Islet of Langerhans (tissue), 1 donor: ENCODE measurements at regions not wholly inside any gene's neighbourhood (a gene's known extent, or its start where the extent isn't known, plus 50 kb on each side); places are given as distances from the start of the nearest gene placed in this dataset.
"Not testable (repeated sequence)": the region's sequence is repeated elsewhere in the genome, so short reads cannot be mapped to it uniquely, and the experiment has no call there.

ENCODE experiments used
- FAIRE-seq: peaks from one replicate; lab custom pipeline; 2011; peaks lifted over from hg19 to GRCh38; lab: Jason Lieb, UNC

DNA sequence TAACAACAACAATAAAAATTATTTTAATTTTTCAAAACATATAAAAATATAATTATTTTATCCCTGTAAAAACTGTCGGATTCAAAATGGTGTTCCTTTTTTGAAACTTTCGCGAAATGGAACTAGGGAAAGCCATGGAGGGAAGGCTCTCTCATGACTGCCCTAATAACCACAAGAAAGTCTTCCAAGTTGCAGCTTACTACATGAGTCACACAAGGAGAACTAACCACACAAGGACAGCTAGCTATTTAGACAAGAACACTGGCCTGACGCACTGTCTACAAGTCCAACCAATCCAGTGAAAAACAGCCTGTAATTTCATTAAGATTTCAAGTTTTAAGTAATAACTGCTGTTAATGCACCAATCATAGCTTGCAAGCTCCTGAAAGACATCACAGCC lies 319.2 kb upstream of the PCDH9 start:
- no peak for FAIRE-seq

DNA sequence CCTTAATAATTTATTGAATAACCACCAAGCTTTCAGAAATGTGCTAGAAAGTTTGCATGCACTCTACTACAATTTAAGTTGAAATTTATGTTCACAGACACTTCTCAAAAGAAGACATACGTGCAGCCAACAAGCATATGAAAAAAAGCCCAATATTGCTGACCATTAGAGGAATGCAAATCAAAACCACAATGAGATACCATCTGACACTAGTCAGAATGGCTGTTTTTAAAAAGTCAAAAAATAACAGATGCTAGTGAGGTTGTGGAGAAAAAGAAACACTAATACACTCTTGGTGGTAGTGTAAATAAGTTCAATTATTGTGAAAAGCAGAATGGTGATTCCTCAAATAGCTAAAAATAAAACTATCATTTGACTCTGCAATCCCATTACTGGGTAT lies 308.8 kb upstream of the PCDH9 start:
- FAIRE-seq = no peak

DNA sequence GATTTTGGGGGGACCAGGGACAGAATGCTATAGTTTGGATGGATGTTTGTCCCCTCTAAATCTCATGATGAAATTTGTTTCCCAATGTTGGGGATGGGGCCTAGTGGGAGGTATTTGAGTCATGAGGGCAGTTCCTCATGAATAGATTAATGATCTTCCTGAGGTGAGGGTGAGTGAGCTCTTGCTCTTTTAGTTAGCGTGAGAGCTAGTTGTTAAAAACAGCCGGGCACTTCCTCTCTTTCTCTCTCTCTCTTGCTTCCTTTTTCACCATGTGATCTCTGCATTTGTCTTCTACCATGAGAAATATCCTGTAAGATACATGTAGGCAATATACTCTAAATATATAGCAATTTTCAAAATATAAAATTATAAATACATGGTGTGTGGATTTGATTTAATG lies 290.8 kb upstream of the PCDH9 start:
- FAIRE-seq = no peak

DNA sequence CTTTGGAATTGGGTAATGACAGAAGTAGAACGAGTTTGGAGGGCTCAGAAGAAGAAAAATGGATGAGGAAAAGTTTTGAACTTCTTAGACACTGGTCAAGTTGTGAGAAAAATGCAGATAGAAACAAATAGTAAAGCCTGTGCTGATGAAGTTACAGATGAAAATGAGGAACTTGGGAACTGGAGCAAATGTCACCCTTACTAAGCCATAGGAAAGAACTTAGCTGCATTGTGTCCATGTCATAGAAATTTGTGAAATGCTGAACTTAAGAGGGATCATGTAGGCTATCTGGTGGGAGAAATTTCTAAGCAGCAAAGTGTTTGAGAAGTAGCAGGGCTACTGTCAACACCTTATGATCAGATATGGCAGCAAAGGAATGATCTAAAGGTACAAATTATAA lies 289.2 kb upstream of the PCDH9 start:
- FAIRE-seq = no peak

DNA sequence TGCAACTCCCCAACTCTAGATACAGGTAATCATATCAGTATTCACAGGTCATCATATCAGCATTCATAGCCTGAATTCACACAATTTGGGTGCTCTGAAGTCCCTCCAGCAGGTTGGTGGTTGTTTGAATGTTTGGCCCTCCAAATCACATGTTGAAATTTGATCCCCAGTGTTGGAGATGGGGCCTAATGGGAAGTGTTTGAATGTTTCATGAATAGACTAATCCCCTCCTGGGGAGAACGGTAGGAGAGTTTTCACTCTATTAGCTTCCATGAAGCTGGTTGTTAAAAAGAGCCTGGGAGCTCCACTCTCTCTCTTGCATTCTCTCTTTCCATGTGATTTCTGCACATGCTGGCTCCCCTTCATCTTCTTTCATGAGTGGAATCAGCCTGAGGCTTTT lies 288.6 kb upstream of the PCDH9 start:
- no peak for FAIRE-seq

DNA sequence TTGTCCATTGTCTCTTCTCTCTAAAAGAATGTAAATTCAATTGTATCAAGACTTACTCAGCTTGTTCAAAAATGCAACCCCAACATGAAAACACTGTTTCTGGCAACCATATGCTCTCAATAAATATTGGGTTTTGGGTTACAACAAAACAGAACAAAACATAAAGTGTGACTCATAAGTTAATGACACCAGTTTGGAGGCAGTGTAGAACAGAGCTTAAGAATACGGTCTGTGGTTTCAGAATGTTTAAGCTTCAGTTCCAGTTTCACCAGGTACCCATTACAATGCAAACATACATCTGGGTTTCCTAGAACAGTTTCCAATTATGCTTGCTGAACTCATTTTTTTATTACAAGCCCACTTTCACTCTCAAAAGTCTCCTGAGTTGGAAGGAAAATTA lies 285.8 kb upstream of the PCDH9 start:
- no peak for FAIRE-seq

DNA sequence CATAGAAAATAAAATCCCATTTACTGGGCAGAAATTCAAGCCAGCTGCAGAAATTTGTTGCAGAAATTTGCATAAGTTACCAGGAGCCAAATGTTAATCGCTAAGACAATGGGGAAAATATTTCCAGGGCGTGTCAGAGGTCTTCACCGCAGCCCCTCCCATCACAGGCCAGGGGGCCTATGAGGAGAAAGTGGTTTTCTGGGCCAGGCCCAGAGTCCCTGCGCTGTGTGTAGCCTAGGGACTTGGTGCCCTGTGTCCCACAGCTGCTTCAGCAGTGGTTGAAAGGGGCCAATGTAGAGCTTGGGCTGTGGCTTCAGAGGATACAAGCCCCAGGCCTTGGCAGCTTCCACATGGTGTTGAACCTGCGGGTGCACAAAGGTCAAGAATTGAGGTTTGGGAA lies 278.9 kb upstream of the PCDH9 start:
- no peak for FAIRE-seq

DNA sequence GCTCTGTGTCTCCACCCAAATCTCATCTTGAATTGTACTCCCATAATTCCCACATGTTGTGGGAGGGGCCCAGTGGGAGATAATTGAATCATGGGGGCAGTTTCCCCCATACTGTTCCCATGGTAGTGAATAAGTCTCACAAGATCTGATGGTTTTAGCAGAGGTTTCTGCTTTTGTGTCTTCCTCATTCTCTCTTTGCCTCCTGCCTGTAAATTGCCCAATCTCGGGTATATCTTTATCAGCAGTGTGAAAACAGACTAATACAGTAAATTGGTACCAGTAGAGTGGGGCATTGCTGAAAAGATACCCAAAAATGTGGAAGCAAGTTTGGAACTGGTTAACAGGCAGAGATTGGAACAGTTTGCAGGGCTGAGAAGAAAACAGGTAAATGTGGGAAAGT lies 278.1 kb upstream of the PCDH9 start:
- FAIRE-seq = not testable (repeated sequence)

DNA sequence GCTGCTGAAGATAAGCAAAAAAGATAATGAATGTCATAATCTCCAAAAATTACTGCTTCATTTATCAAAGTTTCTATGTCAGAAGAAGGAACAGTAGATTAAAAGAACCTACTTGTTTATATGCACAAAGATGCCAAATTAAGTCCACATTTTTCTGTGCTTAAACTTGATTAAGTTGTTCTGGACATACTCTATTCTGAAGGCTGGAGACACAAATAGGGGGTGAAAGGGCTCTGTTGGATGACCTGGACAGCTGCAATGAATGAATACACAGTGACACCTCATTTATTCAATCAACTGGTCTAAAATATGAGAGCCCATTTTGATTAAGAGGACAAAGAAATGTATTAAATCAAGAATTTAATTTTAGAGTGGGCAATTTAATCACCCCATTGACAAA lies 276.3 kb upstream of the PCDH9 start:
- FAIRE-seq = no peak

DNA sequence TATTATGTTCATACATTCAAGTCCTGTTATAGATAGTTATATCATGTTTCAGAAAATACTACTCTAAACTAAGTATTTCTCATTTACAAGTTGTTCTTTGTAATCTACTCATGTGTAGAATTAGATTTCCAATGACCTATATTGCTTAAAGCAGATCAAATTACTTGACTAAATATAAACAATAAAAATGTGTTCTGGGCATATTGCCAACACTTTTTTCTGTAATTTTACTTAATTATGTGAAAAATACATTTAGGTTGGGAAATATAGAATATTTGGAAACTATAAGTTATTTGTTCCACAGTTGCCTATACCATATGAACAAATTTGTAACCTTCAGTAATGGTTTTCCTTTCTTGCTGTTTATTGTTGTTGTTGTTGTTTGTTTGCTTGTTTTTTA lies 275.2 kb upstream of the PCDH9 start:
- no peak for FAIRE-seq

DNA sequence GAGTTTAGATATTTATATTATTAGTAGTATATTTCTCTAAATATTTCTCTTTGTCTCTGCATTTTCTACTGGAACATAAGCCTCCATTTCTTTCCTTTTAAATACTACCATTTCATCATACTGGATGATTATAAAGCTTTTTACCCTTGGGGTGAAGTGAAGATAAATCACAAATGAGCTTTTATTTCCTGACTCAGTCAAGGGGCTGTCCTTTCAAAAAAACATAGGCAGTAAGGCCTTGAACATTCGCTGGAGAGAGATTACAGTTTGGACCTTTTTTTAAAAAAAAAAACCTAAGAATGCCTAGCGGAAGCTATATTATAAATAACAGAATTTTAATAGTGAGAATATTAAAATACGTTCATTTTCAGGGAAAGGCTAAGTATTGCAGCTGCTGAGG lies 268.8 kb upstream of the PCDH9 start:
- FAIRE-seq = no peak

DNA sequence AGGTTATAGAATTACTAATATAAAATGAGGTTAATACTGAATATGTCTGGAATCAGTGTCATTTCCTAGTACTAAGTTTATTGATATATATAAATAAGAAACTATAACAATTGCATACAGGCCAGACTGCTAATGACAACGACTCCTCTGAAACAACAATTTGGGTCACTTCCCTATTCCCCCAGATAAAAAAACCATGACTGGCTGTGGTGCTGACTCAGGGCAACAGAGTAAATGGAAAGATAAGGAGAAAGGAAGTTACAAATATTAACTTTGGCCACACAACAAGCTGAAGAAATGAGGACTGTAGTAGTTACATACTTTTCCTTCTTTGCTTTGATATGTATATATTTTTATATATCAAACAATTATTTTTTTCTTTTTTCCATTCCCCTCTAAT lies 263.7 kb upstream of the PCDH9 start:
- FAIRE-seq = no peak

DNA sequence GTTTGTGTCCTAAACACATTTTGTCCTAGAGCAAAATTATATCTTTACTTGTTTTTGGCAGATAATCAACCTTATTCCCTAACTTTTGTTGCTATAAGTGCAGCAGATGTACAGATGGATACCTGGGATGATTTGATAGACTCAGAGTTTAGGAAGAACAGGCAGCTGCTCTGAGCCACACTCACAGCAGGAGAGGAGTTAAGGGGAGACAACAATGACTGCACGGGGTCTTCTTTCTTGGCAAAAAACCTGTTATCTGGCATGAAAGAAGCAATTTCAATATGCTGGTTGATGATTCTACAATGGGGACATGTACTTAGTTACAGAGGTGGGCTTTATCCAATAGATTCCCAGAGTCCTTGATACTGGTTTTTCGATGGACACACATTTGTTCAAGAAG lies 258.9 kb upstream of the PCDH9 start:
- FAIRE-seq = no peak

DNA sequence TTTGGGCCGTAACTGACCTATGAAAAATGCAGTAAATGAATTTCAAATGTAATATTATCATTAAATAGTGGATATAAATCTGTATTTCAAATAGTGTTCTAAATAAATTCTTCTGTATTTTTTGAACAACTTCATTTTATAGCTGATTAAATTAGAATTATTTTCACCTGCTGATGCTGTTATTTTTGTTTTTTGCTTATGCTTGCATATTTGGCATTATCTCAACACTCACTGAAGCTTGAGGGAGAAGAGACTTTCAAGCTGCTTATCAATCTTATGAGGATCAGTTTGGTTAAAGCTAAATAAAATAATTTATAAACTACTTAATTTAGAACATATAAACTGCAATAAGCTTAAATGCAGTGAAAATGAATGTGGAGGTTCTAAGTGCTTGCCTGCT lies 251.3 kb upstream of the PCDH9 start:
- peak; percentile 21 for FAIRE-seq

DNA sequence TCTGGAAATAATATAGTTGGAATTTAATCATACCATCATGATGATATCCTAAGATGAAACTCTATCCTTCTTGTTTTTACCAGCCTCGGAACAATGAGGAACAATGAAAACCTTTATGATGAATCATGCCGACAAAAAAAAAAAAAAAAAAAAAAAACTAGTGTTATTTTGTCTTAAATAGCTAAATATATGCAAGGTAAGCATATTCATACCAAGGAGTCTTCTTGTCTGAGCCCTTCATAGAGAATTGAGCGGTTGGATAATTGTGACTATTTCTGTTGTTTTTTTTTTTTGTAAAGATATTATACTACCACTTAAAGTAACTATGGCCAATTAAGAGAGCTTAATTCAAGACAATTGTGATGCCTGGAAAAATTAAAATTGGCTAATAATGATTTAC lies 244.0 kb upstream of the PCDH9 start:
- FAIRE-seq = no peak

DNA sequence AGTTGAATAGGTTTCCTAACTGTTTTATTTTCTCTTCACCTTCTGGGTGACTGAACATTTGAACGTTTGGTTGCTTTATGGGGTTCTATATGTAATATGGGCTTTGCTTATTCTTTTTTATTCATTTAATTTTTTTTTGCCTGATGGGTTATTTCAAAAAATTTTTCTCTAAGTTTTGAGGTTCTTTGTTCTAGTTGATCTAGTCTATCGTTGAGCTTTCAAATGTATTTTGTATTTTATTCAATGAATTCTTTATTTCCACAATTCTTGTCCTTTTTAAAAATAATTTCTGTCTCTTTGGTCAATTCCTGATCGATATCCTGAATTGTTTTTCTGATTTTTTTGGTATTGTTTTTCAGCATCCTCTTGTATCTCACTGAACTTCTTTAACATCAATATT lies 239.5 kb upstream of the PCDH9 start:
- no peak for FAIRE-seq

DNA sequence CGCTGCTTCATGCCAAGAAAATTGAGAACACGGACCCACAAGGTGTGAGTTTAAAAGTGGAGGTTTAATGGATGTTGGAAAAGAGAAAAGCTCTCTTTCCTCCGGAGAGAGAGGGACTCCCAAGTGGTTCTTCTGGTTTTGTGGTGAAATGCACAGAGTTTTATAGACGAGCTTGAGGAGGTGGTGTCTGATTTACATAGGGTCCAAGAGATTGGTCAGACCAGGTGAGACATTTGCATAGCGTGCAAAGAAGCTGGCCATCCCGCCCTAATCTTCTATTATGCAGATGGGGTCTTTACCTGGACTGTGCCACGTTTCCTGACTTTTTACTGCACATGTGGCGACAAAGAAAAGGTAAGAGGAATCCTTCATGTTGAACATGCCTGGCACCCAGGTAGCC lies 236.4 kb upstream of the PCDH9 start:
- FAIRE-seq = no peak

DNA sequence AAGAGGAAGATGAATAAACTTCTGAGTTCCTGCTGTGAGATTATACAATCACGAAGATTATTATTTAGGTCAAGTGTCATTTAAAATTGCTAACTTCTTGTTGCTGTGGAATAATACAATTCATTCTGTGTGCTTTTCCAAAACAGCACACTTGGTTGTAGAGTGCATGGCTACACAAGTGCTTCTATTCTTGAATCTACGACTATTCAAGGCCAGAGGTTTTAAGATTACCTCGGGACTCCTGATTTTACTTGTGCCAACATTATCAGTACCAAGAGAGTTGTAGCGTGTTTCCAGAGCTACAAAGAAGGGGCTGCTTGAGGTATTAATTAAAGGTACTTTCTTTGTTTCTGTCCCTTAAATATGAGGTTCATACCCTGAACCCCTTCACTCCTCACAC lies 234.0 kb upstream of the PCDH9 start:
- FAIRE-seq = no peak

DNA sequence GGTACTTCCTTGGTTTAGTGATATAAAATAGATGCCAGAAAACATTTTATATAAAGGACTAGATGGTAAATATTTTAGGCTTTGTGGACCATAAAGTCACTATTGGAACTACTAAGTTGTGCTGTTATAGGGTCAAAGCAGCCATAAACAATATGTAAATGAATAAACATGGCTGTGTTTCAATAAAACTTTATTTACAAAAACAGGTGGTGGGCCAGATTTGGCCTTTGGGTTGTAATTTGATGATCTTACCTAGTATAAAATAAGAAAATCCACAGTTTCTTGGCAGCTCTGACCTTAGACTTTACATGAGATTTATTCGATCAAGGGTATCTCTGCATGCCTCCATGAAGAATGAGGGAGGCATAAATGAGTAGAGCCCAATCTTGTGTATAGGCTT lies 232.0 kb upstream of the PCDH9 start:
- no peak for FAIRE-seq

DNA sequence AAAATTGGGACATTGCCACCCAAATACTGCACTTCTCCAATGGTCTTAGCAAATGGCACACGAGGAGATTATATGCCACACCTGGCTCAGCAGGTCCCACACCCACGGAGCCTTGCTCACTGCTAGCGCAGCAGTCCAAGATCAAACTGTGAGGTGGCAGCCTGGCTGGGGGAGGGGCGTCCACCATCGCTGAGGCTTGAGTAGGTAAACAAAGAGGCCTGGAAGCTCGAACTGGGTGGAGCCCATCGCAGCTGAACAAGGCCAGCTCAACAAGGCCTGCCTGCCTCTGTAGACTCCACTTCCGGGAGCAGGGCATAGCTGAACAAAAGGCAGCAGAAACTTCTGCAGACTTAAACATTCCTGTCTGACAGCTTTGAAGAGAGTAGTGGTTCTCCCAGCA lies 222.4 kb upstream of the PCDH9 start:
- not testable (repeated sequence) for FAIRE-seq

DNA sequence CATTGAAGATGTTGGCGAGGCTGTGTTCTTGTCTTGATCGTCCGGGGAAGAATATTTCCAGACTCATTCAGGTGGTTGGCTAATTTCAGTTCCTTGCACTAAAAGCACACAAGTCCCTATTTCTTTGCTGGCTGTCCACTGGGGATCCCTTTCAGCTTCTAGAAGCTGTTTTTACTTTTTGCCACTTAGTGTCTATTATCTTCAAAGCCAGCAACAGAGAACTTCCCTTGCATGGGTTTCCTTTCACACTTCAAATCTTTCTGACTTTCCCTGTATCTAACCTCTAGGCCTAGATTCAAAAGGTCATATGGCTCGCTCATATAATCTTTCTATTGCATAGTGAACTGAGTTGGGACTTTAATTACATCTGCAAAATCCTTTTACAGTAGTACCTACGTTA lies 215.3 kb upstream of the PCDH9 start:
- FAIRE-seq = no peak

DNA sequence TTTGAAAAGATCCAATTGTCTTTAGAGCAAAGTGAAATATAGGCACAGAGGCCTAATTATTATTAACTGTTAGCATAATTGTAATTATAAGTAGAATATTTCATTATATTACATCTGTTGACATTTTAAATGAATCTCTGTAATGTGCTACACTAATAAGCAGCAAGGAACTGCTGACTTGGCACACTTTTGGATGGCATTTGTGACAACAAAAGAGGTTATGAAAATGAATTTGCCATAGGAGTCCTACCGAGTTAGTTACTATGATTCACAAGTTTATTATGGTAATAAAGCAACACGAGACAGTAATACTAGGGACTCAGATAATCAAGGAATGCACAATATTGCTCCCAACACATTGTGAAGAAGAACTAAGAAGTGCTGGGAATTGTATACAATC lies 213.8 kb upstream of the PCDH9 start:
- FAIRE-seq = no peak

DNA sequence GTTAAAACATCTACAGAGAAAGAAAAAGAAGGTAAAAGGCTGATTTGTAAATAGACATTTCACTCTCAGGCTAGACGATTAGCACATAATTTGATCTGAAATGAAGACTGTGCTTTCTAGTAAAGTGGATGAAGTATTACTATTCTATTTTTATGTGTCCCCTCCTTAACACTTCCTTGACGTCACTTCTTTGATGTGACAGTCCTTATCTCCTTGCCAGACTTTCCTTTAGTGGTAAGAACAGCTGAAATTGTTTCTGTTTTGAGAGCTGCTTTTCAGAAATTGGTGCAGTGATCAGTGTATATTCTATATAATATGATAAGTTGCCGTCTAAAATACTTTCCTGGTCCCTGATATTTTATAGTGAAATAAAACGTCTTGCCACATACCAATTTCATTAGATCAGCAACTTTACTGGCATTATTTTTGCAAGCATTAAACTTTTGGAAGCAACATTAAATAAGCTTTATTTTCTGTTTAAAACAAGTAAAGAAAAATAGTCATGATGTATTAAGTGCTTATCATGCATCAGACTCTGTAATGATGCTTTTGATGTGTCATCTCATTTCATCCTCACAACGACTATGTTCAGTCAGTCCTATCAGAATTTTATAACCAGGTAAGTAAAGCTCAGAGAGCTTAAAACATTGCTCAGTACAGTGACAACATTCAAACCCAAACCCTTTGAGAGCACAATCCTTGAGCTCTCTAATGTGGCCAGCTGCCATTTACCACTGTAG lies 210.3 kb upstream of the PCDH9 start:
- no peak for FAIRE-seq

DNA sequence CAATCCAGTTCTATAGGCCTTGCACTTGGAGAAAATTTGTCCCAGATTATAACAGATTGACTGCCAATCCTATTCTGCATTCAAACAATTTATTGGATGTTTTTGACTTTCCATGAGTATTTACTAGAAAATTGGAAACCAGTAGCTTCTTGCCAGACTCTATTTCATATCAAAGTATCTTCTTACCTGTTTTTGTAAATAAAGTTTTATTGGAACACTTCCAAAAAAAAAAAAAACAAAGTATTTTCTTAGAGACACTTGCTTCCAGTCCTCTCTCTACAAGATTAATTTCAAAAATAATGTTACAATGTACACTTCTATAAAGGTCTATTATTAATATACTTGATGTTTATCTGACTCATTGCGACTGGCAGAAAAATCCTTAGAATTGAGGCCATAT lies 209.2 kb upstream of the PCDH9 start:
- no peak for FAIRE-seq

DNA sequence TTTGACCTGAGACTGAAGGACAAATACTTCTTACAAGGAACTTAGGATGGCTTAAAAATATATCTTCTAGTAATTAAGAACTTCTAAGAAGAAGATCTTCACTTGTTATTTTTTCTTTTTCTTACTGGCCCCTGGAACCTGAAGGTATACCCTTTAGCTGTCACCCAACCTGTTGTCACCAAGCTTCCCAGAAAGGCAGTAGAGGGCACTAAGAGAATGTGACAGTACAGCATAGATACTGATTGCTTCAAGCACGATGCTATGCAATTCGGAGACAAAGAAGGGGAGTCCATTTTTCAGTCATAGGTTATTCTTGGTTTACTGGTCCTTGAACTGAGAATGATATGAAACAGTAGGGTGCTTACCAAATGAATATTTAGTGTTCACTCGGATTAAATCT lies 208.3 kb upstream of the PCDH9 start:
- FAIRE-seq = no peak
